C4-2B (cell line): ENCODE measurements at regions not wholly inside any gene's neighbourhood (a gene's known extent, or its start where the extent isn't known, plus 50 kb on each side); places are given as distances from the start of the nearest gene placed in this dataset.
A peak's percentile ranks its signal among the peaks of the same experiment; 100 is the strongest.
"Not testable (repeated sequence)": the region's sequence is repeated elsewhere in the genome, so short reads cannot be mapped to it uniquely, and the experiment has no call there.

Source experiments
- H3K27ac ChIP-seq: fragments of 450-650 bp; 2 replicates; pipeline ENCODE4 v1.5.1; 2017
- ZFX ChIP-seq: fragments of 450-650 bp; IDR thresholded peaks from 2 replicates; pipeline ENCODE4 v1.6.1; 2017
- TF ChIP-seq, protein P1 (sequence below): fragments of 450-650 bp; conservative IDR thresholded peaks from 2 replicates; pipeline ENCODE4 v1.5.1; 2017; ENCODE audit warnings: mild to moderate bottlenecking

DNA sequence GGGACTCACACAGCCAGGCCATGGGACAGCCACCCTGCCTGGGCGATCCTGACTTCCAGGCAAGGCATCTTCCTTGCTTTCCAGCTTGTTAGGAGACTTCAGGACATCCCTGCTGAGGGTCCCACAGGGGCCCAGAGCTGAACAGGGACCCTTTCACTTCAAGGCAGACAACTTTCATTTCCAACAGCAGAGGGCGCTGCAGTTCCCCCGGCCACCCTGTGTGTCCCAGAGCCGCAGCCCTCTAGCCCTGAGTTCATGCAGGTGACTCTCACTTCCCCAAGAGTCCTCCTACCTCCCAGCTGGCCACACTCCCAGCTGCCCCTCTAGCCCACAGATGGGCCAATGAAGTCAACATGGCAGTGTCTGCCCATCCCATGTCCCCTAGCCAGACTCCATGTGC is 1556.0 kb downstream of the FOXD4L5 start:
- TF ChIP-seq, protein P1, sequence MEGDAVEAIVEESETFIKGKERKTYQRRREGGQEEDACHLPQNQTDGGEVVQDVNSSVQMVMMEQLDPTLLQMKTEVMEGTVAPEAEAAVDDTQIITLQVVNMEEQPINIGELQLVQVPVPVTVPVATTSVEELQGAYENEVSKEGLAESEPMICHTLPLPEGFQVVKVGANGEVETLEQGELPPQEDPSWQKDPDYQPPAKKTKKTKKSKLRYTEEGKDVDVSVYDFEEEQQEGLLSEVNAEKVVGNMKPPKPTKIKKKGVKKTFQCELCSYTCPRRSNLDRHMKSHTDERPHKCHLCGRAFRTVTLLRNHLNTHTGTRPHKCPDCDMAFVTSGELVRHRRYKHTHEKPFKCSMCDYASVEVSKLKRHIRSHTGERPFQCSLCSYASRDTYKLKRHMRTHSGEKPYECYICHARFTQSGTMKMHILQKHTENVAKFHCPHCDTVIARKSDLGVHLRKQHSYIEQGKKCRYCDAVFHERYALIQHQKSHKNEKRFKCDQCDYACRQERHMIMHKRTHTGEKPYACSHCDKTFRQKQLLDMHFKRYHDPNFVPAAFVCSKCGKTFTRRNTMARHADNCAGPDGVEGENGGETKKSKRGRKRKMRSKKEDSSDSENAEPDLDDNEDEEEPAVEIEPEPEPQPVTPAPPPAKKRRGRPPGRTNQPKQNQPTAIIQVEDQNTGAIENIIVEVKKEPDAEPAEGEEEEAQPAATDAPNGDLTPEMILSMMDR, result peak; percentile 35
- not testable (repeated sequence) for H3K27ac ChIP-seq

DNA sequence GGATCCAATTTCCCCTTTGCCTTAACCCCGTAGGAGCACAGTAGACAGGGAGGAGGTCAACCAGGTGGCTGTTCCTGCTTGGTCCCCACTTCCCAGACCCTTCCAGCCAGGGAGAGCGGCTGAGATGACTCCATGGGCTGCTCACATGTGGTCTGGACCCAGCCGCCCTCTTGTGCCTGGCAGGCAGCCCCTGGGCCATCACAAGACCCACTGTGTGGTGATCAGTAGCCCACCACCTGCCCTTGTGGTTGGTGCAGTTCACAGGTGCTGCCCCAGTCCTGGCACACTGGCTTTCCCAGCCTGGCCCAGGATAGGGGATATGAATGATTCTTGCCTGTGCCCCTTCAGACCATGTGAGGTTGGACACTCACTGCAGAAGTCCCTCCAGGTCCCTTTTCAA is 1556.7 kb downstream of the FOXD4L5 start:
- no peak overlapping the region for H3K27ac ChIP-seq
- TF ChIP-seq ZFX, result no peak
- TF ChIP-seq, protein P1, result no peak

DNA sequence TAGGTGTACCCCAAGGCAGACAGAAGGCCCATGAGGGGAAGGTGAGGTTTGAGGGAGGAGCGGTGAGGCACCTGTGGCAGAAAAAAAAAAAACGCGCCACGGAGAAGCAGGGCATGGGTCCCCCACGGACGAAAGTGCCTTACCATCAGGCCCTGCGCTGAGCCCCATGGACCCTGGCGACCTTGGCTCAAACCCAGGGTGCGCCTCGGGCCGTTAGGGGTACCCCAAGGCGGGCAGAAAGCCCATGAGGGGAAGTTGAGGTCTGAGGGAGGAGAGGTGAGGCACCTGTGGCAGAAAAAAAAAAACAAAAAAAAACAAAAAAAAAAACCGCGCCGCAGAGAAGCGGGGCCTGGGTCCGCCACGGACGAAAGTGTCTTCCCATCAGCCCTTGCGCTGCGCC is 1576.7 kb downstream of the FOXD4L5 start:
- not testable (repeated sequence) for H3K27ac ChIP-seq

DNA sequence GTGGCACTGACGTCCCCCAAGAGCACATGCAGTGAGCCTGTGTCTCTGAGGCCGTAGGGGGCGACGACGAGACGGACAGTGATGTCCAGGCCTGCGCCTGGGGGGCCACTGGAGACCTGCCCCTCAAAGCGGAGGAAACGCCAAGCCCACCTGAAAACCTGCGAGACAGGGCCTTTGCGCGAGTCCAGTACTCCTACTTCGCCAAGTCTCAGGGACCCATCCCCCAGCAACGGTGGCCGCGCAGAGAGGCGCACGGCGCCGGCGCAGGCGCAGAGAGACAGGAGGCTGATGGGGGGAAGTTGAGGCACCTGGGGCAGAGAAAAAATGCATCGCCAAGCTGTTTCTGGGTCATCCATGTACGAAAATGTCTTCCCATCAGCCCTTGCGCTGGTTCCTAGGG is 1580.6 kb downstream of the FOXD4L5 start:
- not testable (repeated sequence) for H3K27ac ChIP-seq

DNA sequence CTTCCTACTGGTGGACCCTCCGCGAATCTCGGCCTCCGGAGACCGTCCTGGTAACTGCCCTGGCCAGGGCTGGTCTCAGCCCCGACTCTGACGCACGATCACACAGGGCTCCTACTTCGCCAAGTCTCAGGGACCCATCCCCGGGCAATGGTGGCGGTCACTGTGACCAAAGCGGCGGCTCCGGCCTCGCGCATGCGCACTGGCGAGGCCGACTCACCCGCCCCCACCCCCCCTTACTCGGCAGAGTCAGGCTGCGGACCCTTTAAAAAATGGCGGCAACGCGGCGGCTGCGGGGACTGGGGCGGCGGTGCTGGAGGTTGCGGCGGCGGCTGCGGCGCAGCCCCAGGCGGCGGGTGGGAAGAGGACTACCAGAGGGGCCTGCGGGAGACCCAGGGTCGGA is 1581.3 kb downstream of the FOXD4L5 start:
- not testable (repeated sequence) for H3K27ac ChIP-seq

DNA sequence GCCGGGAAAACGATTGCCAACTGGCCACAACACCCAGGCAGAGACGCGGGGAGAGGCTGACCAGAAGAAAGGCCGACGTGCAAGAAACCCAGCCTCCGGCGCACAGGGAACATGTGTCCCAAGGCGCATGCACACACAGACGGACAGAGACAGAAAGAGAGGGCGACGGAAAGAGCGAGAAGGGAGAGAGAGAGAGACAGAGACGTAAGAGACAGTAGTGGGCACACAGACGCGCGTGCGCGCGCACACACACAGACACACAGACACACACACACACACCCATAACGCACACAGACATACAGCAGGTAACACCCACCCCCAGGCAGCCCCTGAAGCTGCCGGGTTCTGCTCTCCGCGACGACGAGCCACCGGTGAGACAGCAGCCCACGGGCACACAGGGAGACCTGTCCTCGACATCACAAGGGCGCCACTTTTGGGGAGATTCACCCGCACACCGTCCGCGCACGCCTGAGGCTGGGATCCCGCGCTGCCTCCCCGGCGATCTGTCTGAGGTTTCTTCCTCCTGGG is 1581.8 kb downstream of the FOXD4L5 start:
- H3K27ac ChIP-seq, result not testable (repeated sequence)
